Activated CD8-positive, alpha-beta memory T cell treated with anti-CD3 and anti-CD28 coated beads, Interleukin-2, amount 10 ng/mL, durations not matched to agents 7 days and 5 days (primary cell): ENCODE measurements at regions not wholly inside any gene's neighbourhood (a gene's known extent, or its start where the extent isn't known, plus 50 kb on each side); places are given as distances from the start of the nearest gene placed in this dataset.

Experiments
- ATAC-seq: fragments of 150-1000 bp; cut with Tn5 transposase; one replicate; pipeline ENCODE4 v1.10.0; 2021; ENCODE audit warnings: moderate library complexity
- CTCF ChIA-PET: fragments of 350-600 bp; sonication (Branson Sonifier 250); formaldehyde crosslinking; loops from one replicate; lab custom pipeline; 2021; ENCODE audit warnings: antibody characterized with exemption; lab: Charles Lee
- DNase-seq: peaks from one replicate; pipeline ENCODE4 v3.0.0-alpha.2; 2020
- H3K27ac Mint-ChIP-seq: one replicate; pipeline ENCODE4 v1.8.0; 2021; ENCODE audit warnings: mild to moderate bottlenecking, mixed read lengths
- H3K27me3 Mint-ChIP-seq: one replicate; pipeline ENCODE4 v1.8.0; 2021; ENCODE audit warnings: mixed read lengths
- H3K36me3 Mint-ChIP-seq: one replicate; pipeline ENCODE4 v1.8.0; 2021; ENCODE audit warnings: mild to moderate bottlenecking, mixed read lengths
- H3K4me1 Mint-ChIP-seq: one replicate; pipeline ENCODE4 v1.8.0; 2021; ENCODE audit warnings: mixed read lengths
- H3K4me3 Mint-ChIP-seq: one replicate; pipeline ENCODE4 v1.8.0; 2021; ENCODE audit warnings: mild to moderate bottlenecking, moderate library complexity, mixed read lengths
- H3K9me3 Mint-ChIP-seq: one replicate; pipeline ENCODE4 v1.8.0; 2022; ENCODE audit warnings: low read depth, mixed read lengths

DNA sequence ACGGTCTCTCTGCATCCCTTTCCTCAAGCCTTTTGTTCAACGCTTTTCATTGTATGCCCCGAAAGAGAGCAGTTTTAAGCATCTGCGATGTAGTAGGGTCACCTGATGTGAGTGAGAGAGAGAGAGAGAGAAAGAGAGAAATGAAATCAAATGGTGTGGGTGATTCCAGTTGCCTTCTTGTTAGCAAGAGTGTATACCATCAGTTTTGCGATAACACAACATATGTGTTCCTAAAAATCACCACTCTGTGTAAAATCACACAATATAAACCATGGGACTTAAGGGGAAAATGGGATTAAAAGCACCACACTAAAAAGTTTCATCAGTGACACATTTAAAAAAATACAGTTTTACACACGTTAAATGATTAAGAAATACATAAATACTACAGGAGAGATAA is 1102.7 kb upstream of the EEF2KMT start:
- Mint-ChIP-seq H3K36me3 (no peaks in the 10 kb centered on the region), H3K4me3 (no peak overlapping the region), H3K9me3 (peaks cover 23% of the 10 kb centered on the region), H3K4me1 (no peaks in the 10 kb centered on the region), H3K27me3 (no peaks in the 10 kb centered on the region), H3K27ac (no peak overlapping the region)
- no peak for ATAC-seq
- DNase-seq, result no peak
- CTCF ChIA-PET, result no interaction called here

GRCh38 chr16:6195966-6196365 is 1098.4 kb upstream of the EEF2KMT start:
- Mint-ChIP-seq H3K9me3 (peaks cover 33% of the 10 kb centered on the region), H3K36me3 (no peaks in the 10 kb centered on the region), H3K27ac (no peak overlapping the region), H3K27me3 (no peaks in the 10 kb centered on the region), H3K4me1 (no peaks in the 10 kb centered on the region), H3K4me3 (no peak overlapping the region)
- ATAC-seq (no peak), DNase-seq (no peak)
- CTCF ChIA-PET, result no interaction called here

DNA sequence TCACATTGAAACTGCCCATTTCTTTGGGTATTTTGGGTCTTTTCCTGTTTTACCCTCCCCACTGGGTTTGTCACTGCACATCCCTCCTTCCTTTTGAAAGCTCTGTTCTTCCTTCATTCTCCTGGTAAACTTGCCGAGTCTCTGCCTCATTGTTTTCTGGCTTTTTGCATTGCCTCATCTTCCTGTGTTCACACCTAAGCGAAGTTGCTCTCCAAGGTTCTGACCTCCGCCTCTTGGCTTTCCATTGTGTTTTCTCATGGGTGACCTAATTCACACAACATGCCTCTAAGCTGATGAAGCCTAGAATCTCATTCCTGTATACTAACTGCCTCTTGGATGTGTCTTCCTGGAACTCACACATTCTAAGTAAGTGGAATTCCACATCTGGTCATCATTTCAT is 1096.1 kb upstream of the EEF2KMT start:
- Mint-ChIP-seq H3K9me3 (peaks cover 25% of the 10 kb centered on the region), H3K27me3 (no peaks in the 10 kb centered on the region), H3K4me3 (no peak overlapping the region), H3K4me1 (no peaks in the 10 kb centered on the region), H3K27ac (no peak overlapping the region), H3K36me3 (no peaks in the 10 kb centered on the region)
- CTCF ChIA-PET, result no interaction called here
- no peak for ATAC-seq
- DNase-seq, result no peak

- no peaks in the 10 kb centered on the region for H3K36me3 Mint-ChIP-seq
- H3K4me1 Mint-ChIP-seq, result no peaks in the 10 kb centered on the region
- H3K27ac Mint-ChIP-seq, result no peak overlapping the region
- no peaks in the 10 kb centered on the region for H3K27me3 Mint-ChIP-seq
- DNase-seq, result no peak
- CTCF ChIA-PET, result no interaction called here
- H3K9me3 Mint-ChIP-seq, result peaks cover 25% of the 10 kb centered on the region
- H3K4me3 Mint-ChIP-seq, result no peak overlapping the region
- no peak for ATAC-seq
Observed at GRCh38 chr16:6192984-6193383, 1095.4 kb upstream of the EEF2KMT start.

DNA sequence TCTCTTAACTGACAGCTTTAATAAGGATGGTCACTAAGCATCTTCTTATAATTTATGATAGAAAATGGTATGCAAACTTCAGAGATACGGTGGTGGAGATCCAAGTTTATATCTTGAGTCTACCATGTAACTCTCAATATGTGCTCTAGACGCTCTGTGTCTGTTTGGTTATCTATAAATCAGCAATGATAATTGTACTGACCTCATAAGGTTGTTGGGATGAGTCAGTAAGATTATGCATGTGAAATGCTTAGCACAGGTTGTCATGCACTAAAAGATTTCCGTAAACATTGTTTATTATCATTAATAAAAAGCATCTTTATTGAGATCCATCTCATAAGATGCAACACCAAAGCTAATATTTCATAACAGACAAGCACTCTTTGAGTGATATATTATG is 1094.9 kb upstream of the EEF2KMT start:
- peaks cover 22% of the 10 kb centered on the region for H3K9me3 Mint-ChIP-seq
- ATAC-seq (no peak), DNase-seq (no peak)
- H3K27me3 Mint-ChIP-seq, result no peaks in the 10 kb centered on the region
- CTCF ChIA-PET, result no interaction called here
- no peak overlapping the region for H3K4me3 Mint-ChIP-seq
- no peaks in the 10 kb centered on the region for H3K4me1 Mint-ChIP-seq
- H3K36me3 Mint-ChIP-seq, result no peaks in the 10 kb centered on the region
- H3K27ac Mint-ChIP-seq, result no peak overlapping the region

GRCh38 chr16:6190776-6191175 is 1093.2 kb upstream of the EEF2KMT start:
- peaks cover 17% of the 10 kb centered on the region for H3K9me3 Mint-ChIP-seq
- CTCF ChIA-PET, result no interaction called here
- no peak overlapping the region for H3K27ac Mint-ChIP-seq

GRCh38 chr16:6189216-6189615 is 1091.6 kb upstream of the EEF2KMT start:
- Mint-ChIP-seq H3K4me1 (no peaks in the 10 kb centered on the region), H3K9me3 (peaks cover 14% of the 10 kb centered on the region), H3K36me3 (no peaks in the 10 kb centered on the region), H3K27ac (no peak overlapping the region), H3K4me3 (no peak overlapping the region), H3K27me3 (no peaks in the 10 kb centered on the region)
- CTCF ChIA-PET, result no interaction called here
- ATAC-seq, result no peak
- DNase-seq, result no peak

More at GRCh38 chr16:6190776-6191175, 1093.2 kb upstream of the EEF2KMT start:
- no peaks in the 10 kb centered on the region for H3K4me1 Mint-ChIP-seq
- DNase-seq (no peak), ATAC-seq (no peak)
- no peaks in the 10 kb centered on the region for H3K36me3 Mint-ChIP-seq
- H3K4me3 Mint-ChIP-seq, result no peak overlapping the region
- H3K27me3 Mint-ChIP-seq, result no peaks in the 10 kb centered on the region

DNA sequence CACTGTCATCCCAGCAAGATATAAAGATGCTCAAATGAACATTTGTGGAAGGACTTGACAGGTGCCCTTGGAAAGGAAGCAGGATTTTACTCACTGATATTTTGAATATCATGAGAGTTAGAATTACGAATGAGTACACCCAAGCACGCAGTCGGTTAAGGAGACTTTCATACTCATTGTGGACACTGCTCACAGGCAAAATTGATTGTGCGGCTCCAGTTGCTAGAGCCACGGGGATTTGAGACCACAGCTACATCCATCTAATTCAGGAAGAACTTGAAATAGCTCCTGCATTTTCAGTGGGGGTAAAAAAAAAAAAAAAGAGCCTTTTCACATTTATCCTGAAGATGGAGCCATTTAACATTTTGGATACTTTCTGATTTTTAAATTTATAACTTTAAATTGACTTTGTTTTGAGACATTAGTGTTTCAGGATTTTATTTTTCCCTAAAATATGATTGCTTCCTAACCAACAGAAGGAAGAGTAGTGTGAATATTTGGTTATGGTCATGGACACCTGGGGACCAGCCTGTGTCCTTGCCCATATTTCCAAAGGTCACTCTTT is 1080.1 kb upstream of the EEF2KMT start:
- Mint-ChIP-seq H3K9me3 (peaks cover 5% of the 10 kb centered on the region), H3K4me3 (no peak overlapping the region), H3K27ac (no peak overlapping the region), H3K27me3 (no peaks in the 10 kb centered on the region), H3K36me3 (no peaks in the 10 kb centered on the region), H3K4me1 (no peaks in the 10 kb centered on the region)
- CTCF ChIA-PET, result no interaction called here
- DNase-seq, result no peak
- no peak for ATAC-seq

DNA sequence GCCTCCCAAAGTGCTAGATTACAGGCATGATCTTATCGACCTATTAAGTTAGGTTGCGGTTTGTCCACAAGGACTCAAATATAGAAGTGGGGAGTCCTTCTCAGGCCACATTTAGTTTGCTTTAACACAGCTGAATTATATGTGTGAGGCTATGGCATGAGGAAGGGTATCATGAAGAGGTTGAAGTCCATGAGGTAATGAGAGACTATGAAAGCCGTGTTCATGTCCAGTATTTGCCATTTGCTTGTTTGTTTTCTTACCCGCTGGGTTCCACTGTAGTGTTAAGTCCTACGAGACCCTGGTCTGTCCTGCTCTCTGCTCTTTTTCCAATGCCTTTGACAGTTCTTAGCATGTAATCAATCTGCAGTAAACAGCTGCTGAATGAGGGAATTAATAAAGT is 1072.4 kb upstream of the EEF2KMT start:
- ATAC-seq (no peak), DNase-seq (no peak)
- Mint-ChIP-seq H3K36me3 (no peaks in the 10 kb centered on the region), H3K4me1 (no peaks in the 10 kb centered on the region), H3K27ac (no peak overlapping the region), H3K27me3 (no peaks in the 10 kb centered on the region), H3K9me3 (peaks cover 15% of the 10 kb centered on the region), H3K4me3 (no peak overlapping the region)
- CTCF ChIA-PET, result no interaction called here

DNA sequence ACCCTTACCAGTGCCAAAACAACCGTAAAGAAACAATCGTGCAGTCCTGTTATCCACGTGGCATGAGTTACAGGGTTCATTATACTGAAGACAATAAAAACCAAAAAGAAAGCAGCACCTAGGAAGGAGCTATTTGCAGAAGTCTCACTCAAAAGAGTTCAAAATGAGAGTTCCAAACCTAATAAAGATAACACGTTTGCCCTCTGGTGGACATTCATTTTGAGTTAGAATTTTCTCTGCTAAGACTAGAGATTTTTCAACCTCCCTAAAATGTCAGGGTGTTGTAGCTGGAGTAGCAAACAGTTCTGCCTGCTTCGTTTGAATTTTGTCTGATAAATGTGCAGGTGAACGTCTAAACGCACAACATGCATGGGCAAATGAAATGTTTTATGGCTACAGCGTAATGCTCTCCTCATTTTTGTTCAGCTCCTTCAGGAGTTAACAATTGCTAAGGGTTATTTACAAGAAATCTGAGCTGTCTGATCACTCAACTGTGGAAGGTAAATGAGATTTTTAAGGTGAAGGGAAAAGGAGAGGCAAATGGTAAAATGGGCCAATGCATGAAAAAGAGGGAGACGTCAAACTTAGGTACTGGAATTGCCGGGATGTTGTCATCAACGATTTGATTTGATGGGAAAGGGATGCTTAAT is 1067.9 kb upstream of the EEF2KMT start:
- no peak overlapping the region for H3K27ac Mint-ChIP-seq
- DNase-seq (no peak), ATAC-seq (no peak)
- peaks cover 6% of the 10 kb centered on the region for H3K9me3 Mint-ChIP-seq
- no peak overlapping the region for H3K4me3 Mint-ChIP-seq
- no peaks in the 10 kb centered on the region for H3K4me1 Mint-ChIP-seq
- no peaks in the 10 kb centered on the region for H3K36me3 Mint-ChIP-seq
- CTCF ChIA-PET, result no interaction called here
- H3K27me3 Mint-ChIP-seq, result no peaks in the 10 kb centered on the region

DNA sequence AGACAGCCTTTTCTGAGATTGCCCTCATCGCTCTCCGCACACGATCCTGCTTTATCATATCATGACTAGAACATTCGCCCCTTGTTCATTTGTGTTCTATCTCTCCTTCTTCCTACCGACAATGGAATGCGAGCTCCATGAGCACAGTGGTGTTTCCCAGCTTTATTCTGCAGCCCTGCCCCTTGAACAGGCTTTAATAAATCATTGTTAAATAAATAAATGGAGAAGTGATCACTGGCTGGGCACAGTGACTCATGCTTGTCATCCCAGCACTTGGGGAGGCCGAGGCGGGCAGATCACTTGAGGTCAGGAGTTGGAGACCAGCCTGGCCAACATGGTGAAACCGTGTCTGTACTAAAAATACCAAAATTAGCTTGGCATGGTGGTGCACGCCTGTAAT is 1063.3 kb upstream of the EEF2KMT start:
- DNase-seq, result no peak
- CTCF ChIA-PET, result no interaction called here
- H3K9me3 Mint-ChIP-seq, result peaks cover 10% of the 10 kb centered on the region
- no peak for ATAC-seq
- H3K4me1 Mint-ChIP-seq, result no peaks in the 10 kb centered on the region
- no peak overlapping the region for H3K27ac Mint-ChIP-seq
- no peak overlapping the region for H3K4me3 Mint-ChIP-seq
- H3K27me3 Mint-ChIP-seq, result no peaks in the 10 kb centered on the region
- H3K36me3 Mint-ChIP-seq, result no peaks in the 10 kb centered on the region

DNA sequence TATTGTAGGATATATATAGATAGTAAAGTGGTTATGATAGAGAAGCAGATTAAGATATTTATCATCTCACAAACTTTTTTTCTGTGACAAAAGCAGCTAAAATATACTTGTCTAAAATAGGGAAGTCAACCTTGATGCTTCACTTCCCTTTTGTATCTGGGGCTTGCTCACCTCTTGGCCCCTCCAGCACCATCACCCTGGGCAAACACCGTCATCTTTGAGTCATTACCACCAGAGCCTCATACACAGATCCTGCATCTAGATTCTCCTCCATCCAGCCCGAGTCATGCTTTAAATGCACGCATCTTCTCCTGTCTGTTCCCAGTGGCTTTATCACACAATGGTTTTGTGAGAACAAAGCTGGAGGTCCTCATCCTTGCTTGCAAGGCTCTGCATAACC is 1062.7 kb upstream of the EEF2KMT start:
- no peaks in the 10 kb centered on the region for H3K36me3 Mint-ChIP-seq
- CTCF ChIA-PET, result no interaction called here
- H3K27me3 Mint-ChIP-seq, result no peaks in the 10 kb centered on the region
- H3K9me3 Mint-ChIP-seq, result peaks cover 10% of the 10 kb centered on the region
- ATAC-seq, result no peak
- DNase-seq, result no peak
- no peak overlapping the region for H3K4me3 Mint-ChIP-seq
- H3K27ac Mint-ChIP-seq, result no peak overlapping the region
- H3K4me1 Mint-ChIP-seq, result no peaks in the 10 kb centered on the region

DNA sequence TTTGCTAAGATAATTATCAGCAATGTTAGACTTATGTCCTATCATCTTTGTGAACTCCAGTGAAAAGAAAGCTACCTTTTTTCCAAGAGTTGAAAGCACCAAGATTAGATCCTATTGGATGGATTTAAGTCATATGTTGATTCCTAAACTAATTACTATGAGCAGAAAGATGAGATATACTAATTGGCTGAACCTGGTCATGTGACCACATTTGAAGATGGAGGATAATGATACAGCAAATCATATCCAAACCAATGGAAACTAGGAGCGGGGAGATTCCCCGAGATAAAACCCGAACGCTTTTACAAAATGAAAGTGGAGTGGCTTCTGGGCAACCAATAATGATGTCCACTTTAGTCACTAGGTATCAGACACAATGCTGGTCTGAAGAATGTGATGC is 1060.2 kb upstream of the EEF2KMT start:
- H3K27me3 Mint-ChIP-seq, result no peaks in the 10 kb centered on the region
- CTCF ChIA-PET, result no interaction called here
- H3K27ac Mint-ChIP-seq, result no peak overlapping the region
- H3K9me3 Mint-ChIP-seq, result peaks cover 10% of the 10 kb centered on the region
- H3K4me3 Mint-ChIP-seq, result no peak overlapping the region
- no peak for ATAC-seq
- H3K36me3 Mint-ChIP-seq, result no peaks in the 10 kb centered on the region
- H3K4me1 Mint-ChIP-seq, result no peaks in the 10 kb centered on the region
- DNase-seq, result no peak

DNA sequence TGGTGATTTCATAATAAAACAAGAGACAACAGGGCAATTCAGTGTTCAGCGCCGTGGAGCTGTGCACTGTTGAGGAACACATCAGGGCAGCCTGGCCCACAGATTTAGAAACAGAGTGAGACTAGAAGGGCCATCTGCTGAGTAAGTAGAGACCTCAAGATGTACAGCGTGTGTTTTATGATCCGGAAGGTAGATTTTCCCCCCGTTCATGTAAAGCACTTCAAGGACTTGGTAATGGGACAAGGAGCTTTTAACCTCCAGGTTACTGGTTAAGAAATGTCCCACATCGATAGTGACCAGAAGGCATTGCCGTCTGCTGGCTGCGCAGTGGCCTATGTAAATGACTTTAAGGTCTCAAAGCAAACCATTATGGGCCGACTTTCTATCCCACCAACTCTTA is 1057.7 kb upstream of the EEF2KMT start:
- DNase-seq, result no peak
- Mint-ChIP-seq H3K27ac (no peak overlapping the region), H3K36me3 (no peaks in the 10 kb centered on the region), H3K27me3 (no peaks in the 10 kb centered on the region), H3K4me3 (no peak overlapping the region), H3K9me3 (peaks cover 11% of the 10 kb centered on the region), H3K4me1 (no peaks in the 10 kb centered on the region)
- no peak for ATAC-seq
- CTCF ChIA-PET, result no interaction called here
